GM12872 (cell line): ENCODE measurements at regions not wholly inside any gene's neighbourhood (a gene's known extent, or its start where the extent isn't known, plus 50 kb on each side); places are given as distances from the start of the nearest gene placed in this dataset.

Experiments
- TF ChIP-seq, protein P1 (sequence below): IDR thresholded peaks from 3 replicates; pipeline ENCODE4 v1.5.1; 2011; ENCODE audit warnings: low read depth, mild to moderate bottlenecking, low read length, moderate library complexity; ENCODE audit not compliant: insufficient read depth

DNA sequence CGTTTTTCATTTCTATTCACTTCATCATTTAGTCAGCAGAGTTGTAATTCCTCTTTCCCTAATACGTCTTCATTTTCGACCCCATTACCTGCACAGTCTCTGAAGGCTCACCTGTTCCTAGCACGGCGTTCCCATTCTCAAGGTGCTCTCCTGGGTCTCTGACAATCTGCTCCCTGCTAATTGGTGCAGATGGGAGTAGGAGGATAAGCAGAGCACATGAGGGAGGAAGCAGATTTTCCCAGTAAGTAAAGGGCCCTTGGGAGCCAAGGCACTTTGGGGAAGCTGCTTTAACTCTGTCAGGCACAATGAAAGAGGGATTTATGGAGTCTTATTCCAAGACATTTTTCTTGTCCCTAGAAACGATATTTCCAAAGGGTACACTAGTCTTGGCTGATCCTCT lies 466.4 kb downstream of the STIM2 start:
- TF ChIP-seq, protein P1, sequence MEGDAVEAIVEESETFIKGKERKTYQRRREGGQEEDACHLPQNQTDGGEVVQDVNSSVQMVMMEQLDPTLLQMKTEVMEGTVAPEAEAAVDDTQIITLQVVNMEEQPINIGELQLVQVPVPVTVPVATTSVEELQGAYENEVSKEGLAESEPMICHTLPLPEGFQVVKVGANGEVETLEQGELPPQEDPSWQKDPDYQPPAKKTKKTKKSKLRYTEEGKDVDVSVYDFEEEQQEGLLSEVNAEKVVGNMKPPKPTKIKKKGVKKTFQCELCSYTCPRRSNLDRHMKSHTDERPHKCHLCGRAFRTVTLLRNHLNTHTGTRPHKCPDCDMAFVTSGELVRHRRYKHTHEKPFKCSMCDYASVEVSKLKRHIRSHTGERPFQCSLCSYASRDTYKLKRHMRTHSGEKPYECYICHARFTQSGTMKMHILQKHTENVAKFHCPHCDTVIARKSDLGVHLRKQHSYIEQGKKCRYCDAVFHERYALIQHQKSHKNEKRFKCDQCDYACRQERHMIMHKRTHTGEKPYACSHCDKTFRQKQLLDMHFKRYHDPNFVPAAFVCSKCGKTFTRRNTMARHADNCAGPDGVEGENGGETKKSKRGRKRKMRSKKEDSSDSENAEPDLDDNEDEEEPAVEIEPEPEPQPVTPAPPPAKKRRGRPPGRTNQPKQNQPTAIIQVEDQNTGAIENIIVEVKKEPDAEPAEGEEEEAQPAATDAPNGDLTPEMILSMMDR: no peak

GRCh38 chr4:27327421-27328181 lies 467.0 kb downstream of the STIM2 start:
- TF ChIP-seq, protein P1: no peak

GRCh38 chr4:27338530-27338929 lies 477.9 kb downstream of the STIM2 start:
- TF ChIP-seq, protein P1: no peak

GRCh38 chr4:27343411-27343810 lies 482.8 kb downstream of the STIM2 start:
- TF ChIP-seq, protein P1: no peak

DNA sequence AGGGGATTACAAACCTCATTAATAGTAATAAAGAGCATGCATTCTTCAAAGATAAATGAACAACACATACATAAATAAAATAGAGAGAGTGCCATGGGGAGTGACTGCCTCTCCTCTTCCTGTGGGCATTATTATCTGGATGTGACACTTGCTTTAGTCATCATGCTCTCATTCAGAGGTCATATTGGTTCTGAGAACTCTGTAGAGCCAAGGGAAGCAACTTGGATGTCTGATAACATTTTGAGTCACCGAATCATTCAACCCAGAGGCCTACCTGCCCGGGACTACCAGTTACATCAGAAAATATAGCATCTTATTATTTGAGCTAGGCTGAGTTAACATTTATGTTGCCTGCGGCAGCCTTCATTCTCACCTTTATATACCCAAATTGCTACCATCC lies 489.5 kb downstream of the STIM2 start:
- TF ChIP-seq, protein P1: no peak

- TF ChIP-seq, protein P1: no peak
Measured at GRCh38 chr4:27357283-27357682, 496.6 kb downstream of the STIM2 start.

- TF ChIP-seq, protein P1: no peak
Measured at GRCh38 chr4:27358269-27358668, 497.6 kb downstream of the STIM2 start.
